B cell (primary cell): ENCODE measurements at regions not wholly inside any gene's neighbourhood (a gene's known extent, or its start where the extent isn't known, plus 50 kb on each side); places are given as distances from the start of the nearest gene placed in this dataset.

ENCODE experiments used
- ATAC-seq: fragments of 200-7000 bp; cut with Tn5 transposase; one replicate; pipeline ENCODE4 v1.10.0; 2021; ENCODE audit warnings: low read depth, mild to moderate bottlenecking, moderate number of reproducible peaks, moderate library complexity
- CTCF ChIA-PET: fragments of 350-600 bp; sonication (Branson Sonifier 250); formaldehyde crosslinking; loops from one replicate; lab custom pipeline; 2021; ENCODE audit warnings: antibody characterized with exemption, inconsistent platforms; lab: Charles Lee
- POLR2A ChIA-PET: fragments of 350-600 bp; sonication (Branson Sonifier 250); formaldehyde crosslinking; loops from one replicate; lab custom pipeline; 2021; ENCODE audit warnings: antibody characterized with exemption; lab: Charles Lee
- DNase-seq: peaks from one replicate; pipeline ENCODE4 v3.0.0; 2013
- H2AFZ ChIP-seq: 2 replicates; pipeline ENCODE4 v1.6.1; 2012; ENCODE audit warnings: mild to moderate bottlenecking, low read depth, low read length; ENCODE audit not compliant: insufficient read depth, poor library complexity, severe bottlenecking
- H3K27ac ChIP-seq, 2 donors: 1 replicate in 1 of 2; 2 replicates in 1 of 2; pipeline ENCODE4 v1.5.1; 2012 to 2013; ENCODE audit warnings: low read length in 2 of 2, mild to moderate bottlenecking in 2 of 2, moderate library complexity in 1 of 2
- H3K27me3 ChIP-seq, 4 experiments: fragments of 200-600 bp in 1 of 4; sonication (generic) in 1 of 4; replicated peaks in 1 of 4; 1 replicate in 2 of 4; 2 replicates in 2 of 4; pipeline versions ENCODE4 v1.6.1 to v1.7.0; 2013 to 2016; ENCODE audit warnings: low read length in 3 of 4, mild to moderate bottlenecking in 2 of 4, mixed read lengths in 1 of 4, moderate library complexity in 1 of 4; ENCODE audit not compliant: insufficient read depth in 4 of 4, control insufficient read depth in 3 of 4; ENCODE audit errors: control extremely low read depth in 1 of 4
- H3K36me3 ChIP-seq, 2 experiments: replicated peaks in 1 of 2; 1 replicate in 1 of 2; 2 replicates in 1 of 2; pipeline versions ENCODE4 v1.6.1 to v1.7.1; 2013; ENCODE audit warnings: low read length in 1 of 2; ENCODE audit not compliant: insufficient read depth in 2 of 2, control insufficient read depth in 1 of 2; ENCODE audit errors: control extremely low read depth in 1 of 2, extremely low read depth in 1 of 2
- H3K4me1 ChIP-seq, 2 donors: fragments of 200-600 bp in 1 of 2; sonication (generic) in 1 of 2; 1 replicate in 1 of 2; 2 replicates in 1 of 2; pipeline versions ENCODE4 v1.5.1 to v1.6.1; 2013 to 2017; ENCODE audit warnings: low read length in 2 of 2; ENCODE audit not compliant: control insufficient read depth in 2 of 2, insufficient read depth in 2 of 2
- H3K4me2 ChIP-seq: replicated peaks from 2 replicates; pipeline ENCODE3; 2012; ENCODE audit warnings: mild to moderate bottlenecking, low read depth, low read length; ENCODE audit not compliant: poor library complexity, severe bottlenecking
- H3K4me3 ChIP-seq, 5 experiments: fragments of 200-600 bp in 1 of 5; sonication (generic) in 1 of 5; 1 replicate in 3 of 5; 2 replicates in 2 of 5; pipeline versions ENCODE4 v1.5.1 to v1.7.0; 2011 to 2016; ENCODE audit warnings: low read length in 4 of 5, mild to moderate bottlenecking in 4 of 5, low read depth in 2 of 5, control low read depth in 1 of 5, moderate library complexity in 1 of 5; ENCODE audit not compliant: insufficient read depth in 1 of 5; ENCODE audit errors: control extremely low read depth in 1 of 5, extremely low read depth in 1 of 5
- H3K79me2 ChIP-seq: fragments of 200-600 bp; sonication (generic); one replicate; pipeline ENCODE4 v1.6.0; 2016; ENCODE audit warnings: low read length; ENCODE audit not compliant: control insufficient read depth, insufficient read depth
- H3K9ac ChIP-seq: fragments of 200-600 bp; sonication (generic); 2 replicates; pipeline ENCODE4 v1.6.1; 2017; ENCODE audit warnings: mild to moderate bottlenecking, low read length, moderate library complexity
- H3K9me3 ChIP-seq, 3 donors: one replicate each; pipeline versions ENCODE4 v1.6.1 to v1.7.1; 2013; ENCODE audit warnings: low read length in 2 of 3; ENCODE audit not compliant: control insufficient read depth in 2 of 3, insufficient read depth in 1 of 3; ENCODE audit errors: control extremely low read depth in 1 of 3
- H4K20me1 ChIP-seq: 2 replicates; pipeline ENCODE4 v1.6.0; 2012; ENCODE audit warnings: mild to moderate bottlenecking, low read length; ENCODE audit not compliant: insufficient read depth, control insufficient read depth, poor library complexity, severe bottlenecking
- H3K27ac Mint-ChIP-seq: one replicate; pipeline ENCODE4 v1.8.0; 2021; ENCODE audit warnings: mixed read lengths
- H3K27me3 Mint-ChIP-seq: one replicate; pipeline ENCODE4 v1.8.0; 2021; ENCODE audit warnings: mixed read lengths
- H3K4me1 Mint-ChIP-seq: one replicate; pipeline ENCODE4 v1.8.0; 2021; ENCODE audit warnings: mixed read lengths
- H3K4me3 Mint-ChIP-seq: one replicate; pipeline ENCODE4 v1.8.0; 2021; ENCODE audit warnings: mixed read lengths
- H3K9me3 Mint-ChIP-seq: one replicate; pipeline ENCODE4 v1.8.0; 2022; ENCODE audit warnings: mixed read lengths; ENCODE audit not compliant: insufficient read depth
- CTCF ChIP-seq: fragments of 200-600 bp; IDR thresholded peaks from one replicate; pipeline ENCODE4 v1.8.0; 2022; ENCODE audit warnings: antibody characterized with exemption, mild to moderate bottlenecking
- EZH2 ChIP-seq: IDR thresholded peaks from 2 replicates; pipeline ENCODE4 v1.6.1; 2012; ENCODE audit warnings: borderline replicate concordance, low read depth, mild to moderate bottlenecking, moderate library complexity, low read length; ENCODE audit not compliant: insufficient read depth, poor library complexity, severe bottlenecking
- WGBS: methylation state at CpG from one replicate; pipeline ENCODE4 v1.1.5; 2013; ENCODE audit warnings: missing lambda C conversion rate; ENCODE audit not compliant: insufficient coverage; 5-methylcytosine and 5-hydroxymethylcytosine counted together
- intact Hi-C: fragments of 100-400 bp; cut with micrococcal nuclease; formaldehyde crosslinking; loops from one replicate; pipeline ENCODE4 v1.10.0; 2022

GRCh38 chr15:91484141-91484540 lies 369.4 kb upstream of the SLCO3A1 start:
- CTCF ChIA-PET, result no interaction called here
- DNase-seq (no peak), ATAC-seq (no peak)
- TF ChIP-seq CTCF, result no peak
- TF ChIP-seq EZH2, result no peak
- 88% methylated on average over 1 of the region's 1 CpG for WGBS
- Histone ChIP-seq H3K36me3 (no peaks in the 10 kb centered on the region), H3K9ac (no peak overlapping the region), H3K9me3 (no peaks in the 10 kb centered on the region), H4K20me1 (no peaks in the 10 kb centered on the region), H3K4me1 (no peaks in the 10 kb centered on the region), H3K4me2 (no peak overlapping the region), H3K27ac (no peak overlapping the region), H2AFZ (no peak overlapping the region), H3K79me2 (no peaks in the 10 kb centered on the region), H3K4me3 (no peak overlapping the region), H3K27me3 (peaks cover 0 to 3% (median 2%) of the 10 kb centered on the region in 4 experiments)
- no peak overlapping the region for H3K27ac Mint-ChIP-seq
- no peak overlapping the region for H3K4me3 Mint-ChIP-seq
- POLR2A ChIA-PET, result no interaction called here
- H3K4me1 Mint-ChIP-seq, result no peaks in the 10 kb centered on the region
- no peaks in the 10 kb centered on the region for H3K9me3 Mint-ChIP-seq
- peaks cover 10% of the 10 kb centered on the region for H3K27me3 Mint-ChIP-seq
- intact Hi-C loops, result no loop called here

- H4K20me1 ChIP-seq, result no peaks in the 10 kb centered on the region
- POLR2A ChIA-PET, result no interaction called here
- WGBS, result 67% methylated on average over 1 of the region's 4 CpGs
These were observed 365.1 kb upstream of the SLCO3A1 start for GRCh38 chr15:91488452-91488851.

More at GRCh38 chr15:91488452-91488851, 365.1 kb upstream of the SLCO3A1 start:
- Histone ChIP-seq H3K36me3 (no peaks in the 10 kb centered on the region), H3K4me3 (no peak overlapping the region), H3K4me1 (no peaks in the 10 kb centered on the region), H2AFZ (no peak overlapping the region), H3K27me3 (peaks cover 0 to 5% (median 0%) of the 10 kb centered on the region in 4 experiments), H3K79me2 (no peaks in the 10 kb centered on the region), H3K9me3 (no peaks in the 10 kb centered on the region), H3K9ac (no peak overlapping the region), H3K4me2 (no peak overlapping the region), H3K27ac (no peak overlapping the region)
- no peaks in the 10 kb centered on the region for H3K9me3 Mint-ChIP-seq
- no peak for DNase-seq
- no peak overlapping the region for H3K27ac Mint-ChIP-seq
- CTCF ChIA-PET, result no interaction called here
- H3K4me1 Mint-ChIP-seq, result no peaks in the 10 kb centered on the region
- intact Hi-C loops, result no loop called here
- no peak for ATAC-seq
- no peak overlapping the region for H3K4me3 Mint-ChIP-seq
- TF ChIP-seq CTCF (no peak), EZH2 (no peak)
- peaks cover 7% of the 10 kb centered on the region for H3K27me3 Mint-ChIP-seq
